GM18909 (cell line): ENCODE measurements at regions not wholly inside any gene's neighbourhood (a gene's known extent, or its start where the extent isn't known, plus 50 kb on each side); places are given as distances from the start of the nearest gene placed in this dataset.
"Not testable (repeated sequence)": the region's sequence is repeated elsewhere in the genome, so short reads cannot be mapped to it uniquely, and the experiment has no call there.

Experiments used
- ATAC-seq: cut with Tn5 transposase; IDR thresholded peaks from one replicate; pipeline ENCODE4 v1.9.1; 2021; ENCODE audit warnings: mild to moderate bottlenecking; ENCODE audit not compliant: unreplicated experiment, poor library complexity

DNA sequence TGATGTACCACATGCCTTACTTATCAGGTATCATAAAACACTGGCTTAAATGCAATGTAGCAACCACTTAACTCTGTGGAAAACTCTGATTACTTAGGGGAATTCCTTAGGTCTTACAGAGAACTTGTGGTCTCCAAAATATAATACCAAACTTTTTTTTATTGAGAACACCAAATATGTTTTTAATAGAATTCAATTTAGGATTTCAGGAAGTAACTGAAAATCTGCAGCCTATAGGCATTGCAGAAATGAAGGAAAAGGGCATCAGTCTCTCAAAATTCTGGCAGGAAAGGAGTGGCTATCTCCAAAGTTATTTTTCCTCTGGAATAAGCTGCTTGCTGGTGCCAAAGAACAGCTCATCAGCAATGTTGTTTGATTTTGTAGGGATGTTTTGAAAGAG, 105.3 kb upstream of the UGP2 start:
- no peak for ATAC-seq

DNA sequence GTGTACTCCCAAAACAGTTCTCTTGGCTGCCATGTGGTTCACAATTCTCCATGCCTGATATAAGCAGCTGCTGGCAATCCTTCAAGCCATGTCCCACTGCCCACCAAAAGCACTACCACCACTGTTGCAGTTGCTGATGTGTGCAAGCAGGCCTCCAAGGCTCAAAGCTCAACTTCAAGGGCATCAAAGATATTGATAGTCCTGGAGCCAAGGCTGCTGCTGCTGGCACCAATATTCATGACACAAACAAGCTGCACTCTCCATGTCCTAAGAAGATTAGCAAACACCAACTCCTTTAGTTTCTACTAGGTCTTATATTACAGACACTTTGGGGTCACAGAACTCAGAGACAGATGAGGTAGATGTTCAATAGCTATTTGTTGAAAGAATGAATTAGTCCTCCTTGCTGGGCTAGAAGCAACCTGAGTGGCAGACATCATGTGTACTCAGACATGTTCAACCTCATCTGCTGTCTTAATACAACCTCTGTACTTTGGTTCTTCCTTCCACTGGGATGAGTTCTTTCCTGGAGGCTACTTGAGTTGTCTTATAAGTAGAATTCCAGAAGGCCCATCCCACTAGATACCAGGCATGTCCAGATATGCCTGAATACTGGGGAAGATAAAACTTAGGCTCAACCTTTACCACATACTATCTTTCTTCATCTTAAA, 104.5 kb upstream of the UGP2 start:
- no peak for ATAC-seq

DNA sequence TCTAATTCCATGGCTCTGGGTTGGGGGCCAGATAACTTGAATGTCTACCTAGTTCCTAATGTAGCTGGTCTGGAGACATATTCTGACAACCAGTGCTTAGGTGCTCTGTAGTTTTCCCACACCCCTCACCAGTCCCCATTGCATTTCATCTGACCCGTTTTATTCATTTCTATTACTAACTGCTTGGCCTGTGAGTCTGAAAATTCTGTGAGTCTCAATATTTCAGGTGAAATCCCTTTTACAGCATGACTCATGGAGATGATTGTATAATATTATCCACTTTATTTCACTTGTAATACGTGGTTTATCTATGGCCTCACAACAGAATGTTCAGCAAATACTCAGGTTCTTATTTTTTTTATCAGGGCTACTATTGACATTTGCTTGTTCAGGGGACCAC, 103.7 kb upstream of the UGP2 start:
- no peak for ATAC-seq

DNA sequence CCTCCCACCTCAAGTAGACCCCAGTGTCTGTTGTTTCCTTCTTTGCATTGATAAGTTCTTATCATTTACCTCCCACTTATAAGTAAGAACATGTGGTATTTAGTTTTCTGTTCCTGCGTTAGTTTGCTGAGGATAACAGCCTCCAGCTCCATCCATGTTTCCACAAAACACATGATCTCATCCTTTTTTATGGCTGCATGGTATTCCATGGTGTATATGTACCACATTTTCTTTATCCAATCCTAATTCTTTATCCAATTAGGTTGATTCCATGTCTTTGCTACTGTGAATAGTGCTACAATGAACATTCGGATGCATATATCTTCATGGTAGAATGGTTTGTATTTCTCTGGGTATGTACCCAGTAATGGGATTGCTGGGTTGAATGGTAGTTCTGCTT, 102.5 kb upstream of the UGP2 start:
- not testable (repeated sequence) for ATAC-seq

DNA sequence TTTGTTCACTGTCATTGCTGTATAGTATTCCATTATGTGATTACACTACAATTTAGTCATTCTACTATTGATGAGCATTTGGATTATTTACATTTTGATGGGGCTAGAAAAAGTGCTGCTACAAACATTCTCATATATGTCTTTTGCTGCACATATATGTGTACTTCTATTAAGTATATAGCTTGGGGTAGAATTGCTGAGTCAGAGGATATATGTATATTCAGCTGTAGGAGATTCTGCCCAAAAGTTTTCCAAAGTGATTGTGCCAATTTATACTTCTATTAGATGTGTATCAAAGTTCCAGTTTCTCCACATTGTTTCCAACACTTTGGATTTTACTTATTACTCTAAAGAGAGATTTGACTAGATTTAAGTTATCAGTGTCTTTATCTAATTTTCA, 101.7 kb upstream of the UGP2 start:
- no peak for ATAC-seq

DNA sequence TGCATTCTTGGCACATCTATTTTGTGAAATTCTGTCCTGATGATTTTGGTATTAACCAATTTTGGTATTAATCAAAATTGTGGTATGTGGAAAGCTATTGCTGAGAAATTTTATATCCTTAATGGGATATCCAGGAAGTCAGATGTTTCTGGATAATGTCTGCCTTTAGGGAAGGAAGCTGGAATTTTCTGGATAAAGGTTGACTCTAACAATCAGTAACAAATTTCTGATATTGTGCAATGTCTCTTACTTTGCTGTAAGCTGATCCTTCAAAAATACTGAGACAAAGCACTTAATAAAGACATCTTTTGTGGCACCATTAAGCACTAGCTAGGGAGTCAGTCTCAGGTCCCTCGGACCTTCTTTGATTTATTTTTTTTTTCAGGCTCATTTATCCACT, 100.8 kb upstream of the UGP2 start:
- no peak for ATAC-seq

DNA sequence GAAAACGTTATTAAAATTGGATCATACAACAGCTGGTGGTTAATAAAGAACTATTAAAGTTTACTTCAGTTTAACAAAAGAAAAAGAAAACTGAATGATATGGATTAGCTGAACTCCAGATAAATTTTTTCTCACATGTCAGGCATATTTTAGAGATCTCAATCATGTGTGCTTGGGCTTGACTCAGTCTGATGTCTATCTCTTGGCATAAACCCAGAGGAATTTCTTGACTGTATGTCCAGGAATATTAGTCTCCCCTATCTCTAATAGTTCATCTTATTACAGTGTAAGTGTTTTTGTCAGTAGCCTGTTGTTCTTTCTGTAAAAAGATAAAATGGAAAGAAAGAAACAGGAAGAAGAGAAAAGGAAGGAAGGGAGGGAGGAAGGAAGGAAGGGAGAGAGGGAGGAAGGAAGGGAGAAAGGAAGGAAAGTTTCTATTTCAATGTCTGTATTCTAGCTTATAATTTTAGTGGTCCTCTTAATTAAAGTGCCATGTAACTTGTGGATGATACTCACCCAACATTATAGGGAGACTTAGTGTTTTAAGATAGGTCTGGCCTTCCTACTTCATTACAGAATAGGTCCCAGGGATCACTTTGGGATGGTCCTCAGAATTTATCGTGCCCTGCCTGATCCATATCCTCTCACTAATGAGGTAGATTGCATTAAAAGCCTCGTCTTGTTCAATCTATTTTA, 99.7 kb upstream of the UGP2 start:
- ATAC-seq, result no peak

DNA sequence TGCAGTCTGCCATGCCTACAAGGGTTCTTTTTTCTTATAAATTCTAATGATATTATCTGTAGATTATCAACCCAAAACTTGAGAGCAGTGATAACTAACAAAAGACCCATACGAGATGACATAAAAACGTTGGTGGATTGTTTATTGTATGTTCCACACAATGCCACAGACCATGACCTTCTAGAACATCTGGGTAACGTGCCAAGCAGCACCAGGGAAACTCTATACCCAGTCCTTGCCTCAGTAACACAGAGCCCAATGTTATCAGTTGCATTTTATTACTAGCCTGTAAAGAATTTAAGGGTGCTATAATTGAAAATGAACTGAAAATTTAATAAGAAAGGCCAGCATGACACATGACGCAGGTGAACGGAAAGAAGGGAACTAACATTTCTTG, 99.1 kb upstream of the UGP2 start:
- no peak for ATAC-seq

DNA sequence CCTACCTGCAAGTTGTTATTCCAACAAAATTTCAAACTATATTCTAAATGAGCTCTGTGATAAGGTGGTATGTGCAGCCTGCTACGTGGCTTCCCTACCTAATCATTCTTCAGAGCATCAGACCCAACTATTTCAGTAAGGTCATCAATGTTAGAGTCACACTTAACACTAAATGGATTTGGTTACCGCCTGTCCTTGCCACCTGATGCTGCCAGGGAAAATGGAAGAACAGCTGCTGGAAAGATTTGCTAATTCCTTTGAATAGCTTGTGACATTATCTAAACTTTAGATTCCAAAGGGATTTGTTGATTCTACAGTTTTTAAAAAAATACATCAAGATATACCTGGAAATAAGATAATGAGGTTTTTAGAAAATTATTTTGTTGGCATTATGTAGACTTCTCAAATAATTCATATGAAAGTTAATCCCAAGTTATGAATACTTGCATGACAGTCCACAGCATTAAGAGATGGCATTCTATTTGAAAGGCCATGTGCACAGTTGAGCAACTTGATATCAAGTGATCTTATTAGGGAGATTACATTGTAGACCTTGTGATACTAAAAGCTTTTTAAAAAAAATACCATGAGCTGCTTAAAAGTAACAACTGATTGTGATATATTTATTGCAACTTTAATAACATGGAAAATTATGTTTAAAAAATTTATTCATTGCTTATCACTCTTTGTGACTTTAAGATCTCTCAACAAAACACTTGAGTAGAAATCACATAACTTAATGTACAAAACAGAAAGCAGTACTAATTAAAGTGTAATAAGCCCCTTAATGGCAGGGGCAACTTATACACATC, 98.3 kb upstream of the UGP2 start:
- no peak for ATAC-seq

DNA sequence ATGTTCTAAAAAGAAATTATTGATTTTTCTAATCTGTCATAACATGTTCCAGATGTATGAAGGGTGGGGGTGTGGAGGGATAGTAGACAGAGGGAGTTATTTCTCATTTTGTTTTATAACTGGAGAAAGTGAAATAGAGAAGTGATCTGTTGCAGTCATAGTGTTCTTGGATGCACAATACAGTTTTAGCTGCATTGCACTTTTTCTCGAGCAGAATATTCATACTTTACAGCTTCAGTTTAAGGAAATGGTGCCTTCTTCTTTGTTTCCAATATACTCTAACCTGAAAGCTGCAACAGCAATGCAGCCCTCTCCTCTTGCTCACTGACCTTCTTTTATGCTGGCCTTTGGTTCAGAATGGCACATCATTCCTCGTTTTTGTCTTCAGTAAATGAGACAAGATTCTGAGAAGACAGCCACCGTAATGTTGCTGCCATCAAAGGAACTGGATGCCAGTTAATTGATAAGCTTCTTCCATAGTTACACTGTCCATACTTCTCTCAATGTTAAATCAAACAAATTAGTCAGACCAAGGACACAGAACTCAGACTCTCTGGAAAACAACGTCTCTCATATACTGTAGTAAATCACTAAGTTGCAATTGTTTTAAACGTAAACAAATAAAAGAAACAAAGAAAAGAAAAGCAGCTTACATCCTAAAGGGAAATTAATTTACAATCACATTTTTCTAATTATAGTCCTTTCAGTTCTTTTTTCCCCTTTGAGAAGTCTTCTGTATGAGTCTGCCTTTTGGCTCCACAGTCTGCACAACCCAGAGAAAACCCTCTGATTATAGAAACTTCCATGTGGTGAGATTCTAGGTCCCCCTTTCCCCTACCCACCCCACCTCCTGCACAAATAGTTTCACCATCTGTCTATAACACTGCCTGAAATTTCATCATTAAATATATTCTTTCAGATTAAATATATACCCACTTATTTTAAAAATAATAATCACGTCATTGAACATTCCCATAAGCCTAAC, 97.4 kb upstream of the UGP2 start:
- ATAC-seq, result no peak

DNA sequence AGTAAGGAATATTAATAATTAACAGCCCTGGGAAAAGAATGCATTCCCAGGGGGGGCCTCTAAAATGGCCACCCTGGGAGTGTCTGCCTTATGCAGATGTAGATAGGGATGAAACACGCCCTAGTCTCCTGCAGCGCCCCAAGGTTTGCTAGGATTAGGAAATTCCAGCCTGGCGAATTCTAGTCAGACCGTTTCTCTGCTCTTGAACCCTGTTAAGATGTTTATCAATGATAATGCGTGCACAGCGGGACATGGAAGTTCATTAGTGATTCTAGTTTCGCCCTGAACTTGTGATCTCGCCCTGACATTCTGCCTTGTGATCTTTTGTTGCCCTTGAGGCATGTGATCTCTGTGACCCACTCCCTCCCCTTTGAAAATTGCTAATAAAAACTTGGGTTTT, 95.1 kb upstream of the UGP2 start:
- ATAC-seq, result not testable (repeated sequence)

DNA sequence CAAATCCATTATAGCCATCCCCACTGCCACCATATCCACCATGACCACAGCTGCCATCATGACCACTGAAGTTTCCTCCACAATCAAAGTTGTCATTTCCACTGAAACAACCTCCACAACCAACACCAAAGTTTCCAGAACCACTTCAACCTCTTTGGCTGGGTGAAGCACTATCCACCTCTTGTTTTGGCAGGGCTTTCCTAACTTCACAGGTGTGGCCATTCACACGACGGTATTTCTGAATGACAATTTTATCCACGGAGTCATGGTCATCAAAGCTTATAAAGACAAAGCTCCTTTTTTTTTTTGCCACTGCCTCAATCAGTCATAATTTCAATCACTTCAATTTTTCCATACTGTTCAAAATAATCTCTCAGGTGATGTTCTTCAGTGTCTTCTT, 89.8 kb upstream of the UGP2 start:
- no peak for ATAC-seq

DNA sequence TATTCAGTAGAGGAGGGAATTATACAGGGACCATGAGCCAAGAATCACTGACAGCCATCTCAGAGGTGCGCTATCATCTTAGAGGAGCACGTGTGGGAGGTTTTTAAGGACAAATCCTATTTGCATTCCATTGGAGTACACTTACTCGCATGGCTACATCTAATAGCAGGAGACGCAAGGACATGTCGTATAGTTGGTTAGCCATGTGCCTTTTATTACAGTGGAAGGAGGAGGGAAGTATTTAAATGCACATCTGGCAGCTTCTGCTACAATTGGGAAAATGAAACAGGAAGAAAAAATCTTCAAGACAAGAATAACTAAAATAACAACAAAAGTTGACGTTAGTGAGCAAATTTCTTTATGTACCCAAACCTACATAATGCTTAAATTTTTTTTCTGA, 86.5 kb upstream of the UGP2 start:
- ATAC-seq, result no peak

DNA sequence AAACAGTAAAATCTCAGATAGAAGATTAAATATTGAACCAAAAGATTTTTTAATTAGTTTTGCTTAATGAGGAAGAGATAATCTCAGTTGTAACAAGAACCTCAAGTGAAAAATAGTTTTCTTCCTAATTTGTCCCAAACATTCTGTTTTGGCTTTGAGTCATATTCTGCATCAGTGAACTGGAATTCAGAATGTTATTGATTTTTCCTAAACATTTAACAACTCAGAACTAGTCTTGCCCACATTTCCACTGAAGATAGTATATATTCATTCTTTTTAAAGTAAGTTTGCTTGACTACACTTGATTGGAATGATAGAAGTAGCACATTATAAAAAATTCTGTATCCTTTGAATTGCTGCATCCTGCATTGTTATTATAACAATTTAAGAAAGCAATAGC, 85.7 kb upstream of the UGP2 start:
- no peak for ATAC-seq

DNA sequence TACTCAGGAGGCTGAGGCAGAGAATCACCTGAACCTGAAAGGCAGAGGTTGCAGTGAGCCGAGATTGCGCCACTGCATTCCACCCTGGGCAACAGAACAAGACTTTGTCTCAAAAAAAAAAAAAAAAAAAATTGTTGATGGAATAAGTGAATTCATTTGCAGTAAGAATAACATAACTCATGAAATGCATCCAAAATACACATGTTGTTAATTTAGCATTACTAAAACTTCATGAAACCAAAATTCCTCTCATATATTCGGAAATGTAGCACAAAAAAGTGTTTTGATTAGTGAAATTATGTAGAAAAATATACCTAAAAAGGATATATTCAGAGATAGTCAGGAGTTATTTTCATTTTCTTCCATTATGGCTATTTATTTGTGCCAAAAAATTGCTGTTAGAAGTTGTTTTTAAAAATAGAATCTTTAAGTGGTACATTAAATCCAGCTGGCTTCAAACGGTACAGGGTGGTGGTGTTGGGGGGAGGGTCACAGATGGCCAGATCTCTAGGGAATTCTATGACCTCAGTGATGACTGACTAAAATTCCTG, 78.2 kb upstream of the UGP2 start:
- no peak for ATAC-seq

DNA sequence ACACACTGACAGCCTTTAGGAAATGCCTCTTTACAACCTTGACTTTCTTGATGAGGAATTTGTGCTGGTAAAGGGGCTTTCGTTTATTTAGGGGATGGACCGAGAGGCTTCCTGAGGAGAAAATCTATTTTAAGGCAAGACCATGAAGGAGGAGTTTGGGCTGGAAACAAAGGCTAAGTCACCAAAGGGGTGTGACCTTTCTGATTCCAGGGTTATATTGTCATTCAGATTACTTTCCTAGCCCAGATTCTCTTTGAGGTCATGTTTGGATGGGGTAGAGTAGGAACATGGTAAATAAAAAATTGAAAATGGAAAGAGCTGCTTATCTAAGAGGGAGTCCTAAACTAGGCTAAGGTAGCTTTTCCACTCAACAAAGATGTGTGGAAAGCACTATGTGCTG, 77.1 kb upstream of the UGP2 start:
- no peak for ATAC-seq

DNA sequence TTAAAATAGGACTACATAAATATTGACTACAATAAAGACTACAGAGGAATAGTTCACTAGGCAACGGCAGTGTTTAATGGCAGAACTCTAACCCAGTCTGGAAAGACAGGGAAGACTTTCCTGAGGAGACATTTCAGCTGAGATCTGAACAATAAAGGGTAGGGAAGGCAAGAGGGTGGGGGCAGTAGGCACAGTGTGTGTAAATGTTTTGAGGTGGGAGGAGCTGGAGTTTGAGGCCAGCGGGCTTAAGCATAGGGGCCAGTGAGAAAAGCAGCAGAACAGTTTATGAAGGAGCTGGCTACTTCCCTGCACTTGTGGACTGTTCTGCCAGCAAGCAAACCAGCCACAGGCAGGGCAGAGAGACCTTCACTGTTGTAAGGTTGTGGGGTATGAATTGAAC, 76.6 kb upstream of the UGP2 start:
- no peak for ATAC-seq

DNA sequence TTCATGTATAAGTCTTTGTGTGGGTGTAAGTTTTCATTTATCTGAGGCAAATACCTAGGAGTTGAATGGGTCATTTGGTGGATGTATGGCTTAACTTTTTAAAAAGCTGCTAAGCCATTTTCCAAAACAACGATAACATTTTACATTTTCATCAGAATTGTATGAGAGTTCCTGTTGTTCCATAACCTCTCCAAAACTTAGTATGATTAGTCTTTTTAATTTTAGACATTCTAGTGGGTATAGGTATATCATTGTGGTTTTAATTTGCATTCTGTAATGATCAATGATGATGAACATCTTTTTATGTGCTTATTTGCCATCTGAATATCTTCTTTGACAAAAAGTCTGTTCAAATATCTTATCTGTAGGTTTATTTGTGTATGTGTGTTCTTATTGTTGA, 74.4 kb upstream of the UGP2 start:
- no peak for ATAC-seq

DNA sequence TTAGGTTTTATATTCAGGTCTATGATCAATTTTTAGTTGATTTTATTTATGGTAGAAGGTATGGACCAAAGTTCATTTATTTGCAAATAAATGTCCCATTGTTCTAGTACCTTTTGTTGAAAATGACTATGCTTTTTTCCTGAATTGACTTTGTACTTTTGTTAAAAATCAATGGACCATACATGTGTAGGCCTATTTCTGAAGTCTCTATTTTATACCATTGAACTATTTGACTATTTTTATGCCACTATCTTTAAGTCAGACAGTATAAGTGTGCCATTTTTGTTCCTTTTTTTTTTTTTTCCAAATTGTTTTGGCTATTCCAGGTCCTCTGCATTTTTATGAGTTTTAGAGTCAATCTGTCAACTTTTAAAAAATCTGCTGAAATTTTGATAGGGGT, 73.6 kb upstream of the UGP2 start:
- no peak for ATAC-seq

DNA sequence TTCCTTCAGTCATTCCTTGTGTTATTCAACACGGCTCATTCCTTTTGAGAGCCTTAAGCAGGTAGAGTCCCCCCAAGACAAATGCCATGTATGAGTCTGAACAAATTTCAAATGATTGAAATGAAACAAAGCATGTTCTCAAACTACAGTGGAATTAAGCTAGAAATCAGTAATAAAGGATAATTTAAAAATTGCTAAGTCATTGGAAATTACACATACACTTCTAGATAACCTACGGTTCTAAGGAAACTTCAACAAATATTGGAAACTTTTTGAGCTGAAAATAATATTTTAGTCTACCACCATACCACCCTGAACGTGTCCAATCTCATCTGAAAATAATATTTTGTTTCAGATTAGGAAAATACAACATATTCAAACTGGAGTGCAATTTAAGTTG, 71.8 kb upstream of the UGP2 start:
- ATAC-seq, result no peak
